ENCODE measurements at regions not wholly inside any gene's neighbourhood (a gene's known extent, or its start where the extent isn't known, plus 50 kb on each side); places are given as distances from the start of the nearest gene placed in this dataset.
"Not testable (repeated sequence)": the region's sequence is repeated elsewhere in the genome, so short reads cannot be mapped to it uniquely, and the experiment has no call there.

- DNase-seq (ENCODE audit: low read depth) = no peak
Measured at GRCh38 chr5:1748271-1748670, 51.4 kb downstream of the MRPL36 start.

DNA sequence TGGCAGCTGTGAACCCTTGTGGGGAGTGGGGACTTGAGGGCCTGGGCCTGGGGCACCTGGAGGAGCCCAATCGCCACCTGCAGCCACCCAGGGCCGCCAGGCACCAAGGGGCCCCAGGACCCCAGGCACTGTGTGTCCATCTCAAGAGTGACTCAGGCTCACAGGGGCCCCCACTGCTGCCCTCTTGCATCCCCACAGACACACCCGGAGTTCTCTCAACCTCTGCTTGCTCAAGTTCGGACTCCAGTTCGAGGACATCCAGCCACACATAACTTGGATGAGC is 51.9 kb downstream of the MRPL36 start:
- no peak for DNase-seq (ENCODE audit: low read depth)

- DNase-seq (ENCODE audit: low read depth) = no peak
Measured at GRCh38 chr5:1747079-1747802, 52.4 kb downstream of the MRPL36 start.

DNA sequence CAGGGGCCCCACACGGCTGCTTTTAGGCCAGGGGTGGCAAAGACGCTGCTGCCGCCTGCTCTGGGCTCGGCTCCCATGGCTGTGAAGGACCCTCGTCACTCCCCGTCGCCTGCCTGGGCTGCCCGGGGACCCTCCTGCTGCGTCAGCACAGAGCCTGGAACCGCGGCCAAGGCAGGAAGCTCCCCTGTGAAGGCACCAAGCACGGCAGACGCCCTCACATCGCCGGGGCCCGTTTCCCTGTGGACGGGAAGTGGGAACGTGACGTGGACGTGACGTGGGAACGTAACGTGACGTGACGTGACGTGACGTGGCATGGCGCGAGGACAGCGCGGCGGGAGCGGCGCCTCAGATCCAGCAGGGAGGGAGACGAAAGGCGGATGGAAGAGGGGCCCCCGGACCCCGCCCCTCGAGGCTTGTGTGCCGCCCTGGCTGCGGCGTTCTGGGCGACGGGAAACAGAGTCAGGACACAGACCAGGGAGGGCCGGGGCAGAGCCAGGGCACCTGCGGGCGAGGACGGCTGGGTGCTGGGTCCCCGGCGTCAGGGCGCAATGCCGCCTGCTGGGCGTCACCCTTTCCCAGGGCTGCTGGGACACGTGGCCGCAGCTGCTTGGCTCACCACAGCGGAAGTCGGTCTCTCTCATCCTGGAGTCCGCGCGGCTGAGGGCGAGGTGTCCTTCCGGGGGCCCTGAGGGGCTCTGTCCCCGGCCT is 53.1 kb downstream of the MRPL36 start:
- no peak for DNase-seq (ENCODE audit: low read depth)

- no peak for DNase-seq (ENCODE audit: low read depth)
Measured at GRCh38 chr5:1745796-1746370, 53.8 kb downstream of the MRPL36 start.

GRCh38 chr5:1745123-1745795 is 54.4 kb downstream of the MRPL36 start:
- no peak for DNase-seq (ENCODE audit: low read depth)

DNA sequence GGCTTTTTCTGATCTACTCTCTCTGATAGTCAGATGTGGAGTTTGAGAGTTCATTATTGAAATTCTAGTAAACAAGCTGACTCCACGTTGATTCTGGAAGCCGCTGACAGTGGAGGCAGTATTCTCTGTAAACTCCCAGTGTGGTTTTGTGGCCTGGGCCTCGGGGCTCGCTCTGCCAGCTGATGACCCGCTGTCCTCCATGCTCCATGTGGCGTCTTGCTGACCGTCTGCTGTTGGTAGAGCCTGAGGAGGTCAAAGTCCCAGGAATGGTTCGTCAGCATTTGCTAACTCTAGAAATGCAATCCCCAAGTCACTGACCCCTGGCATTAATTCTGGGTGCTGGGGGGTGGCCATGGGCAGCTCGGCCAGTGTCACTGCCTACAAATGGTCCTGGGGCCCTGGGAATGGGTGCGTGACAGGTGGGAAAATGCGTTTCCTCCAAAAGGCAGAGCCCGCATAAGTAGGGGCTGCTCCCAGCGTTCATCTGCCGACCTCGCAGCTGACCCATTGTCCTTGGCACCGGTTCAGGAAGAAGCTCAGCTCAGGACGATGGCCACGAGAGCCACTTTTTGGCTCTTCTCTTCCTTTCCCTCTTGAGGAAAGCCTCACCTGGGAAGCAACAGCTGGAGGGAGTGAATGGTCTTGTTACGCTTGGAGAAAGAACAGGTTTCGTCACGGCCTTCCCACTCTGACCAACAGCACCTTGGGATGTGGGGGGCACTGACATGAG is 55.1 kb downstream of the MRPL36 start:
- no peak for DNase-seq (ENCODE audit: low read depth)

- no peak for DNase-seq (ENCODE audit: low read depth)
Measured at GRCh38 chr5:1743769-1744085, 55.9 kb downstream of the MRPL36 start.

GRCh38 chr5:1743061-1743768 is 56.4 kb downstream of the MRPL36 start:
- DNase-seq (ENCODE audit: low read depth) = no peak

DNA sequence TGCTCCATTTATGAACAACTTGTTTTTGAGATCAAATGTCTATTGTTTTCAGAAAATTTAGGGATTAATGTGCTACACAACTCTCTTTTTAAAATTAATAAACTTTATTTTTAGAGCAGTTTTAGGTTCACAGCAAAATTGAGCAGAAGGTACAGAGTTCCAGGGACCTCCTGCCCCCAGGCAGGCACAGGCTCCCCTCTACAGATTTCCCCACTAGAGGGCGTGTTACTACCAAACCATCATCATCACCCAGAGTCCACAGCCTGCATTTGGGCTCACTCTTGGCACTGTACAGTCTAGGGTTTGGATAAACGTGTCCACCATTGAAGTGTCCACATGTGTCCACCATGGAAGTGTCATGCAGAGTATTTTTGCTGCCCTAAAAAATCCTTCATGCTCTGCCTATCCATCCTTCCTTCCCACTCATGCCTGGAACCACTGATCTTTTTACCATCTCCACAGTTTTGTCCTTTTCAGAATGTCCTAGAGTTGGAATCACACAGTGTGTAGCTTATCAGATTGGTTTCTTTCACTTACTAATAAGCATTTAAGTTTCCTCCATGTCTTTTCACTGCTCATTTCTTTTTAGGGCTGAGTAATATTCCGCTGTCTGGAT is 61.7 kb downstream of the MRPL36 start:
- DNase-seq (ENCODE audit: low read depth) = peak; percentile 34

DNA sequence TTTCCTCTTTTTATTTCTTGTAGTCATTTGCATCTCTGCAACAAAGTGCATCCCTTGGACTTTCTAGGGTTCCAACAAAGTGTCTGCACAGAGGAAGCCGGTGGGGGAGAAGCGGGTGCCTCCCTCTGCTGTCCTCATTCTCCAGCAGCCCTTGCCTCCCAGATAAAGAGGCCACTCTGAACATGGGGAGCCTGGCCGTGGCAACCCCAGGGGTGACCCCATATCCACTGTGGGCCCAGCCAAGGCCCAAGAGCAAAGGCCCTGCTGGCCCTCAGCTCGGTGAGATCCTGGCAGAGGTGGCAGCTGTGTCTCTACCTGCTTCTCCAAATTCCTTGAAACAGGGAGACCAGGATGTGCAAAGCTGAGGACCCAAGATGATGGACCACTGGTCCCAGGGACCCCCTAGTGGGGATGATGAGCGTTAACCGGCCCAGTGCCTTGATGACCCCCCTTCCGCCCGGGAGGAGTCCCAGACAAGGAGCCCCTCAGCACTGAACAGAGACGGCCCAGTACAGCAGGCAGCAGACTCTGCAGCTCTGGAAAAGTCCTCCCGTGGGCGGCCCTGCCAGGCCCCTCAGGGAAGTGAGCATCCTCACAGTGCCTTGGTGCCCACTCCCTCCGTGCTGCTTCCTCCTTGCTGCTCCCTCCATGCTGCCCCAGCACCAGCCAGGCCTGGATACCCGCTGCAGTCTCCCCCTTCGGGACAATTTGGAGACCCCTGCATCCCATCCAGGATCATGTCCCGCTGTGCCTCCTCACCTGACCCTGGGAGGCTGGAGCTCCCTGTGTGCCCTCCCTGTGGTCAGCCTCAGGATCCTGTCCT is 62.5 kb downstream of the MRPL36 start:
- no peak for DNase-seq (ENCODE audit: low read depth)

DNA sequence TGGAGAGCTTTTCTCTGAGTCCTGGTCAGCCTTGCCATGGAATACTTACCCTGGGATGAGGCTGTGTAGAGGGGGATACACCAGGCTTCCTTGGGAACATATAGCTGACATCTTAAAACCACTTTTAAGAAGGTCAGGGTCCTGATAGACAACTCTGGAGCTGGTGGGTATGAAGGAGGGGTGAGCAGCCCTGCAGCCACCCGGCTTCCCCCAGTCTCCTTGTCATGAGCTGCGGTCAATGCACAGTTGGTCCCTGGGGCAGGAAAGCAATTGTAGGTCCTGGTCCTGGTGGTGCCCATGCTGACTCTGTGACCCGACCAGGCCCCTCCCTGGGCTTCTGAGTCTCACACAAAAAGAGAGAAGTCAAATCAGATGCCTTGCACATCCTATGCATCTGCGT is 63.6 kb downstream of the MRPL36 start:
- no peak for DNase-seq (ENCODE audit: low read depth)

DNA sequence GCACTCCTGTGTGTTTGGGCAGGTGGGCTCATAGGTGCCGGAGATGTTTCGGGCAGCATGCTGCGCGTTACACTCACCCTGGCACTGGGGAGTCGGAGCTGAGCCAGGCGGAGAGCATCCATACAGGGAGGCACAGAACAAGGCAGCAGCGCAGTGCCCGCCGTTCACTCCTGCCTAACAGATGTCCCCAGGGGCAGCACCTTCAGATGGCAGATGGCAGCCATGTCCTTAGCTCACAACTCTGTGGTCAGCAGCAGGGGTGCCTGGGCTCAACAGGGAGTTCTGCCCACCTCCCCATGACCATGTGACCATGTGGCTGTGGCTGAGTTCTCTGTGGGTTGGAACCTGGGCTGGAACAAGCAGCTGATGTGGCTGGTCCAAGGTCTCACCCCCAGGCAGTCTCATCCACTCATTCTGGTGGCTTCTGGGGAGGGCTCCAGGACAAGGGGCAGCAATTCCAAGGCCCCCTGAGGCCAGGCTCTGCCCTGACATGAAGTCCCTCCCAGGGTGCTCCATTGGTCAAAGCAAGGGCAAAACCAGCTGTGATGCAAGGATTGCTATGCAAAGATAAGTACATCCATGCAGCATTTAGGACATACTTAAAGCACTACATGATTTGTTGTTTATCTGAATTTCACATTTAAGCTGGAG is 64.2 kb downstream of the MRPL36 start:
- no peak for DNase-seq (ENCODE audit: low read depth)

GRCh38 chr5:1734908-1735289 is 64.7 kb downstream of the MRPL36 start:
- DNase-seq (ENCODE audit: low read depth) = no peak

DNA sequence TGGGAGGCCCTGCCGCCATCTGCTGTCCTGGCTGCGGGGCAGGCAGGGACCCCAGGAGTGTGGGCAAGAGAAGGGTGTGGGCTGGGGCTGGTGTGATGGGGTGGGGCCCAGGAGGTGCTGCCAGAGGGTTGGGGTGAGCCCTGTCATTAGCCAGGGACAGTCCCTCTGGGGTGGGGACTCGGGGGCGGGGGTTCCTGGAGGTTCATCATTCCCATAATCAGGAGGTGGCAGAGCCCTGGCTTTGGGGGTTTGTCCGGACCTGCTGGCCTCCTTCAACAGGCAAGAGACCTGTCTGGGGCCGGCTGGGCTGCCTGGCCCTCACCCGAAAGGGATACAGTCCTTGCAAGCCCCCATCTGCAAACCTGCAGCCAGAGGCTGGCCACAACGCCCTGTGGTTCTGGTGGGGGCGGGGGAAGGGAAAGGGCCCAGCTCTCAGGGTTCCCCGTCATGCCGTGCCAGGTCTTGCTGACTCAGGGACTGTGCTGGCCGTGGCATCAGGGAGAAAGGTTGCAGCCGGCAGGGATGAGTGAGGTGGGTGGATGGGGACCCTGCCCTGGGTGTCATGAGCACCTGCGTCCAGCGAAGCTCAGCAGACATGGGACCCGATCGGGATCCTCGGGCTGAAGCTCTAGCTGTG is 65.2 kb downstream of the MRPL36 start:
- DNase-seq (ENCODE audit: low read depth) = no peak

- DNase-seq (ENCODE audit: low read depth) = no peak
Measured at GRCh38 chr5:1733369-1733768, 66.3 kb downstream of the MRPL36 start.

DNA sequence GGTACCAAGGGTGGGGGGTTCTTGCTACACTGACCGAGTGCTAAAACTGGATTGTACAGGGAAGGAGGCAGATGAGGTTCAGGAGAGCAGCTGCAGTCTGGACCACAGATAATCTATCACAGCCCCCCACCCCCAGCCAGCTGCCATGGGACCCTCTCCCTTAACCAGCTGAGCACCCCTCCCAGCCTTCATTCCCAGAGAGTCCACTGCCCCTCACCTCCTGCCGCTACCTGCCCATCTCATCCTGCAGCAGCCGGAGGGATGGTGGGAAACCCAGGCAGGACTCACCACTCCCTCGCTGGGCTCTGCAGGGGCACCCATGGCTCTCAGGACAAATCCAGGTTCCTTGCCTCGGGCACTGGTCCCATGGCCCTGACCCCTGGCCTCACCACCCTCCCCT is 66.7 kb downstream of the MRPL36 start:
- DNase-seq (ENCODE audit: low read depth) = no peak

- no peak for DNase-seq (ENCODE audit: low read depth)
Measured at GRCh38 chr5:1732238-1732941, 67.2 kb downstream of the MRPL36 start.

- not testable (repeated sequence) for DNase-seq (ENCODE audit: low read depth)
Measured at GRCh38 chr5:1731855-1732237, 67.8 kb downstream of the MRPL36 start.

Data from CMK (cell line).